K562 (cell line): ENCODE measurements at regions not wholly inside any gene's neighbourhood (a gene's known extent, or its start where the extent isn't known, plus 50 kb on each side); places are given as distances from the start of the nearest gene placed in this dataset.

Experiments used
- ATAC-seq: fragments of 200-7000 bp; cut with Tn5 transposase; 3 replicates; pipeline ENCODE4 v1.9.1; 2020; ENCODE audit warnings: moderate library complexity
- BruUV-seq: library from RNA; stranded (reverse); fragments of 400-500 nt; replicated peaks from 2 replicates; lab custom pipeline; 2021; lab: Mats Ljungman, UMichigan
- CTCF ChIA-PET: fragments of 300-600 bp; formaldehyde crosslinking; extraction: SDS; loops from one replicate; lab custom pipeline; 2021; ENCODE audit warnings: low intra/inter-chr PET ratio; lab: Yijun Ruan, JAX
- POLR2A ChIA-PET: fragments of 300-600, 350-650 bp; sonication (Branson Sonifier 250); formaldehyde crosslinking; extraction: SDS; loops from one replicate; lab custom pipeline; 2021; ENCODE audit warnings: antibody characterized with exemption, inconsistent platforms; lab: Yijun Ruan, JAX
- DNase-seq, 4 experiments: peaks; one replicate each; pipeline versions ENCODE4 v3.0.0 to v3.0.0-alpha.2; 2011 to 2018; ENCODE audit warnings: low spot score in 3 of 4, mixed read lengths in 3 of 4; ENCODE audit errors: extremely low read depth in 1 of 4
- FAIRE-seq: peaks from 2 replicates; lab custom pipeline; 2011; peaks lifted over from hg19 to GRCh38; lab: Jason Lieb, UNC
- H2AFZ ChIP-seq: 2 replicates; pipeline ENCODE4 v1.6.0; 2011; ENCODE audit warnings: low read depth, low read length, control low read depth, inconsistent platforms
- H3K27ac ChIP-seq: fragments of 200-600 bp; 3 replicates; pipeline ENCODE4 v1.8.0; 2011; ENCODE audit warnings: low read depth, mild to moderate bottlenecking, control low read depth, inconsistent platforms, low read length, moderate library complexity, mixed read lengths; ENCODE audit errors: extremely low read depth
- H3K27me3 ChIP-seq, 2 experiments: fragments of 300-600 bp in 1 of 2; 2 replicates in 1 of 2; 3 replicates in 1 of 2; pipeline versions ENCODE4 v1.6.0 to v1.8.0; 2011; ENCODE audit warnings: inconsistent platforms in 2 of 2, low read length in 2 of 2, mild to moderate bottlenecking in 1 of 2, mixed read lengths in 1 of 2, moderate library complexity in 1 of 2; ENCODE audit not compliant: control insufficient read depth in 2 of 2, insufficient read depth in 2 of 2
- H3K36me3 ChIP-seq: fragments of 300-600 bp; 3 replicates; pipeline ENCODE4 v1.8.0; 2011; ENCODE audit warnings: mild to moderate bottlenecking, low read length, inconsistent platforms; ENCODE audit not compliant: control insufficient read depth, insufficient read depth
- H3K4me1 ChIP-seq, 2 experiments: fragments of 200-600 bp in 1 of 2; replicated peaks in 1 of 2; 2 replicates in 1 of 2; 3 replicates in 1 of 2; pipeline versions ENCODE4 v1.5.1 to v1.8.0; 2011; ENCODE audit warnings: inconsistent platforms in 2 of 2, low read length in 2 of 2, mild to moderate bottlenecking in 1 of 2, mixed read lengths in 1 of 2, moderate library complexity in 1 of 2; ENCODE audit not compliant: control insufficient read depth in 2 of 2, insufficient read depth in 2 of 2
- H3K4me2 ChIP-seq: 2 replicates; pipeline ENCODE4 v1.6.1; 2011; ENCODE audit warnings: low read length, control low read depth, inconsistent platforms, mixed read lengths; ENCODE audit not compliant: insufficient read depth
- H3K4me3 ChIP-seq: fragments of 200-600 bp; sonication (generic), shearing (Covaris generic); 2 replicates; pipeline ENCODE4 v1.5.1; 2016; ENCODE audit warnings: control low read depth, inconsistent platforms
- H3K79me2 ChIP-seq: fragments of 200-600 bp; 3 replicates; pipeline ENCODE4 v1.8.0; 2011; ENCODE audit warnings: low read length, inconsistent platforms; ENCODE audit not compliant: control insufficient read depth, insufficient read depth
- H3K9ac ChIP-seq, 2 experiments: 2 replicates each; pipeline versions ENCODE4 v1.6.0 to v1.6.1; 2011; ENCODE audit warnings: low read depth in 2 of 2, low read length in 2 of 2, control low read depth in 1 of 2, inconsistent platforms in 1 of 2, mild to moderate bottlenecking in 1 of 2, mixed read lengths in 1 of 2; ENCODE audit not compliant: insufficient read depth in 1 of 2
- H3K9me1 ChIP-seq: one replicate; pipeline ENCODE4 v1.6.0; 2011; ENCODE audit warnings: inconsistent platforms, mild to moderate bottlenecking, low read length, moderate library complexity; ENCODE audit not compliant: control insufficient read depth, insufficient read depth
- H3K9me3 ChIP-seq: replicated peaks from 2 replicates; pipeline ENCODE4 v1.5.1; 2011; ENCODE audit warnings: low read depth, low read length, inconsistent platforms; ENCODE audit not compliant: control insufficient read depth, insufficient read depth
- H4K20me1 ChIP-seq: replicated peaks from 2 replicates; pipeline ENCODE4 v1.6.1; 2011; ENCODE audit warnings: low read length, inconsistent platforms, mixed read lengths; ENCODE audit not compliant: control insufficient read depth, insufficient read depth
- FUS ChIP-seq: fragments of 200-400 bp; formaldehyde crosslinking; optimal IDR thresholded peaks from 2 replicates; pipeline ENCODE3; 2017; ENCODE audit warnings: low read depth, low read length
- JUN ChIP-seq, 2 experiments: sonication (generic) in 1 of 2; formaldehyde crosslinking in 1 of 2; IDR thresholded peaks; 2 replicates each; pipeline versions ENCODE4 v1.6.1 to v1.8.0; 2012 to 2022; ENCODE audit warnings: borderline replicate concordance in 2 of 2, mild to moderate bottlenecking in 2 of 2, improper control_type of control experiment in 1 of 2, low read depth in 1 of 2, low read length in 1 of 2, missing genetic modification reagents in 1 of 2
- OTX1 ChIP-seq: fragments of 450-650 bp; formaldehyde crosslinking; IDR thresholded peaks from 2 replicates; pipeline ENCODE4 v1.4.0; 2022; ENCODE audit warnings: mild to moderate bottlenecking
- RBFOX2 ChIP-seq: fragments of 200-400 bp; formaldehyde crosslinking; IDR thresholded peaks from 2 replicates; pipeline ENCODE4 v1.6.1; 2017; ENCODE audit warnings: low read depth, mild to moderate bottlenecking, low read length, moderate library complexity
- ZFPM2 ChIP-seq: fragments of 250-450 bp; sonication (Bioruptor Pico); IDR thresholded peaks from 2 replicates; pipeline ENCODE4 v1.5.1; 2022; ENCODE audit warnings: mild to moderate bottlenecking
- ZNF780A ChIP-seq: fragments of 250-450 bp; sonication (Bioruptor Pico); IDR thresholded peaks from 2 replicates; pipeline ENCODE4 v1.5.0; 2021; ENCODE audit warnings: mild to moderate bottlenecking
- WGBS: fragments of 100-300 bp; shearing (Covaris generic); methylation state at CpG from one replicate; pipeline ENCODE4 v1.1.6; 2016; ENCODE audit warnings: low coverage, mixed read lengths; ENCODE audit not compliant: insufficient coverage; ENCODE audit errors: missing lambda C conversion rate; 5-methylcytosine and 5-hydroxymethylcytosine counted together
- in situ Hi-C: fragments of 300-500 bp; cut with MboI; formaldehyde crosslinking; loops from 4 replicates; pipeline ENCODE4 v1.15.0; 2018; ENCODE audit warnings: inconsistent platforms, mixed read lengths
- intact Hi-C: fragments of 100-400 bp; cut with micrococcal nuclease; formaldehyde crosslinking; loops from 2 replicates; pipeline ENCODE4 v1.14.2; 2022
- TF ChIP-seq, protein P1 (sequence below): fragments of 250-450 bp; sonication (Bioruptor Pico); IDR thresholded peaks from 2 replicates; pipeline ENCODE4 v1.8.0; 2021; ENCODE audit warnings: mild to moderate bottlenecking, moderate library complexity
- TF ChIP-seq, protein P2 (sequence below), 2 experiments: fragments of 450-650 bp; formaldehyde crosslinking in 1 of 2; IDR thresholded peaks; 2 replicates each; pipeline versions ENCODE4 v1.4.0 to v1.6.1; 2014 to 2020; ENCODE audit warnings: mild to moderate bottlenecking in 2 of 2, borderline replicate concordance in 1 of 2, low read depth in 1 of 2
- TF ChIP-seq, protein P3 (sequence below): fragments of 250-450 bp; sonication (Bioruptor Pico); IDR thresholded peaks from 2 replicates; pipeline ENCODE4 v1.5.0; 2021; ENCODE audit warnings: mild to moderate bottlenecking, borderline replicate concordance

DNA sequence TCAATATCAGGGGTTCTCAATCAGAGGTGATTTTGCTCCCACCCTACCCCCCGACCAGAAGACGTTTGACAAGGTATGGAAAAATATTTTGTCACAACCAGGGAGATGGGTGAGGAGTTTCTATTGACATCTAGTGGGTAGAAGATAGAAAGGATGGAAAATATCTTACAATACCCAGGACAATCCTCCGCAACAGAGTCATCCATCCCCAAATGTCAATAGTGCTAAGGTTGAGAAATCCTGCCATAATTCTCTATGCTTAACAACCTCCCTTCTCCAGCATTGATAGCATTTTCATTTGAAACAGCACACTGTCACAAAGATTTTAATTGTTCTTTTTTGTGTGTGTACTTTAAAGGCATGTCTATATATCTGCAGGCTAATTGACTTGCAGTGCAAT, 890.5 kb downstream of the PDHA2 start:
- Histone ChIP-seq H3K27ac (no peak overlapping the region), H3K4me3 (no peak overlapping the region), H3K9ac (no peak overlapping the region), H4K20me1 (no peaks in the 10 kb centered on the region), H3K9me1 (no peaks in the 10 kb centered on the region), H2AFZ (no peak overlapping the region), H3K27me3 (no peaks in the 10 kb centered on the region), H3K36me3 (no peaks in the 10 kb centered on the region), H3K4me1 (no peaks in the 10 kb centered on the region), H3K79me2 (no peaks in the 10 kb centered on the region), H3K4me2 (no peak overlapping the region), H3K9me3 (no peaks in the 10 kb centered on the region)
- ChIA-PET POLR2A (no interaction called here), CTCF (no interaction called here)
- in situ Hi-C loops (no loop called here), intact Hi-C loops (no loop called here)
- DNase-seq: no peak
- 0% methylated on average over 3 of the region's 3 CpGs for WGBS
- BruUV-seq: no TSS peak
- no peak for ATAC-seq
- FAIRE-seq: no peak
- TF ChIP-seq FUS (no peak), JUN (IDR thresholded peaks at IDR 0.05; ENCODE audit: borderline replicate concordance, low read depth, low read length) (no peak), JUN (CRISPR knock-in tag; IDR thresholded peaks at IDR 0.05; ENCODE audit: borderline replicate concordance) (no peak), ZNF780A (CRISPR knock-in tag) (no peak), ZFPM2 (CRISPR knock-in tag) (no peak), RBFOX2 (no peak), OTX1 (CRISPR knock-in tag) (no peak)
- TF ChIP-seq, protein P1, sequence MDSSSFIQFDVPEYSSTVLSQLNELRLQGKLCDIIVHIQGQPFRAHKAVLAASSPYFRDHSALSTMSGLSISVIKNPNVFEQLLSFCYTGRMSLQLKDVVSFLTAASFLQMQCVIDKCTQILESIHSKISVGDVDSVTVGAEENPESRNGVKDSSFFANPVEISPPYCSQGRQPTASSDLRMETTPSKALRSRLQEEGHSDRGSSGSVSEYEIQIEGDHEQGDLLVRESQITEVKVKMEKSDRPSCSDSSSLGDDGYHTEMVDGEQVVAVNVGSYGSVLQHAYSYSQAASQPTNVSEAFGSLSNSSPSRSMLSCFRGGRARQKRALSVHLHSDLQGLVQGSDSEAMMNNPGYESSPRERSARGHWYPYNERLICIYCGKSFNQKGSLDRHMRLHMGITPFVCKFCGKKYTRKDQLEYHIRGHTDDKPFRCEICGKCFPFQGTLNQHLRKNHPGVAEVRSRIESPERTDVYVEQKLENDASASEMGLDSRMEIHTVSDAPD (CRISPR knock-in tag): no peak
- TF ChIP-seq, protein P2, sequence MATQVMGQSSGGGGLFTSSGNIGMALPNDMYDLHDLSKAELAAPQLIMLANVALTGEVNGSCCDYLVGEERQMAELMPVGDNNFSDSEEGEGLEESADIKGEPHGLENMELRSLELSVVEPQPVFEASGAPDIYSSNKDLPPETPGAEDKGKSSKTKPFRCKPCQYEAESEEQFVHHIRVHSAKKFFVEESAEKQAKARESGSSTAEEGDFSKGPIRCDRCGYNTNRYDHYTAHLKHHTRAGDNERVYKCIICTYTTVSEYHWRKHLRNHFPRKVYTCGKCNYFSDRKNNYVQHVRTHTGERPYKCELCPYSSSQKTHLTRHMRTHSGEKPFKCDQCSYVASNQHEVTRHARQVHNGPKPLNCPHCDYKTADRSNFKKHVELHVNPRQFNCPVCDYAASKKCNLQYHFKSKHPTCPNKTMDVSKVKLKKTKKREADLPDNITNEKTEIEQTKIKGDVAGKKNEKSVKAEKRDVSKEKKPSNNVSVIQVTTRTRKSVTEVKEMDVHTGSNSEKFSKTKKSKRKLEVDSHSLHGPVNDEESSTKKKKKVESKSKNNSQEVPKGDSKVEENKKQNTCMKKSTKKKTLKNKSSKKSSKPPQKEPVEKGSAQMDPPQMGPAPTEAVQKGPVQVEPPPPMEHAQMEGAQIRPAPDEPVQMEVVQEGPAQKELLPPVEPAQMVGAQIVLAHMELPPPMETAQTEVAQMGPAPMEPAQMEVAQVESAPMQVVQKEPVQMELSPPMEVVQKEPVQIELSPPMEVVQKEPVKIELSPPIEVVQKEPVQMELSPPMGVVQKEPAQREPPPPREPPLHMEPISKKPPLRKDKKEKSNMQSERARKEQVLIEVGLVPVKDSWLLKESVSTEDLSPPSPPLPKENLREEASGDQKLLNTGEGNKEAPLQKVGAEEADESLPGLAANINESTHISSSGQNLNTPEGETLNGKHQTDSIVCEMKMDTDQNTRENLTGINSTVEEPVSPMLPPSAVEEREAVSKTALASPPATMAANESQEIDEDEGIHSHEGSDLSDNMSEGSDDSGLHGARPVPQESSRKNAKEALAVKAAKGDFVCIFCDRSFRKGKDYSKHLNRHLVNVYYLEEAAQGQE (IDR thresholded peaks at IDR 0.05; ENCODE audit: borderline replicate concordance): no peak
- TF ChIP-seq, protein P2 (CRISPR knock-in tag; IDR thresholded peaks at IDR 0.05; ENCODE audit: low read depth): no peak
- TF ChIP-seq, protein P3, sequence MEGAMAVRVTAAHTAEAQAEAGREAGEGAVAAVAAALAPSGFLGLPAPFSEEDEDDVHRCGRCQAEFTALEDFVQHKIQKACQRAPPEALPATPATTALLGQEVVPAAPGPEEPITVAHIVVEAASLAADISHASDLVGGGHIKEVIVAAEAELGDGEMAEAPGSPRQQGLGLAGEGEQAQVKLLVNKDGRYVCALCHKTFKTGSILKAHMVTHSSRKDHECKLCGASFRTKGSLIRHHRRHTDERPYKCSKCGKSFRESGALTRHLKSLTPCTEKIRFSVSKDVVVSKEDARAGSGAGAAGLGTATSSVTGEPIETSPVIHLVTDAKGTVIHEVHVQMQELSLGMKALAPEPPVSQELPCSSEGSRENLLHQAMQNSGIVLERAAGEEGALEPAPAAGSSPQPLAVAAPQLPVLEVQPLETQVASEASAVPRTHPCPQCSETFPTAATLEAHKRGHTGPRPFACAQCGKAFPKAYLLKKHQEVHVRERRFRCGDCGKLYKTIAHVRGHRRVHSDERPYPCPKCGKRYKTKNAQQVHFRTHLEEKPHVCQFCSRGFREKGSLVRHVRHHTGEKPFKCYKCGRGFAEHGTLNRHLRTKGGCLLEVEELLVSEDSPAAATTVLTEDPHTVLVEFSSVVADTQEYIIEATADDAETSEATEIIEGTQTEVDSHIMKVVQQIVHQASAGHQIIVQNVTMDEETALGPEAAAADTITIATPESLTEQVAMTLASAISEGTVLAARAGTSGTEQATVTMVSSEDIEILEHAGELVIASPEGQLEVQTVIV (CRISPR knock-in tag): no peak
